HG03097 (cell line): ENCODE measurements at regions not wholly inside any gene's neighbourhood (a gene's known extent, or its start where the extent isn't known, plus 50 kb on each side); places are given as distances from the start of the nearest gene placed in this dataset.

Experiments used
- ATAC-seq: cut with Tn5 transposase; IDR thresholded peaks from one replicate; pipeline ENCODE4 v1.9.1; 2021; ENCODE audit not compliant: unreplicated experiment, low FRiP score

- ATAC-seq, result no peak
Observed at GRCh38 chr12:98369581-98369980, 145.8 kb upstream of the TMPO start.

GRCh38 chr12:98370976-98371375, 144.4 kb upstream of the TMPO start:
- ATAC-seq, result no peak

- ATAC-seq, result no peak
Observed at GRCh38 chr12:98371419-98371818, 144.0 kb upstream of the TMPO start.

GRCh38 chr12:98372340-98373024, 142.9 kb upstream of the TMPO start:
- ATAC-seq, result no peak

- ATAC-seq, result peak; percentile 66
Observed at GRCh38 chr12:98373025-98373554, 142.3 kb upstream of the TMPO start.

GRCh38 chr12:98374007-98374406, 141.4 kb upstream of the TMPO start:
- ATAC-seq, result no peak

- no peak for ATAC-seq
Observed at GRCh38 chr12:98379106-98379505, 136.3 kb upstream of the TMPO start.

GRCh38 chr12:98385641-98386040, 129.7 kb upstream of the TMPO start:
- no peak for ATAC-seq

- ATAC-seq, result no peak
Observed at GRCh38 chr12:98387444-98387843, 127.9 kb upstream of the TMPO start.

GRCh38 chr12:98388126-98388525, 127.3 kb upstream of the TMPO start:
- ATAC-seq, result no peak

- ATAC-seq, result no peak
Observed at GRCh38 chr12:98389593-98389992, 125.8 kb upstream of the TMPO start.

GRCh38 chr12:98397323-98398105, 117.9 kb upstream of the TMPO start:
- ATAC-seq, result peak; percentile 85

GRCh38 chr12:98399532-98399931, 115.9 kb upstream of the TMPO start:
- ATAC-seq, result peak; percentile 29

- peak; percentile 40 for ATAC-seq
Observed at GRCh38 chr12:98401427-98401826, 114.0 kb upstream of the TMPO start.

- ATAC-seq, result no peak
Observed at GRCh38 chr12:98402091-98402490, 113.3 kb upstream of the TMPO start.

GRCh38 chr12:98402671-98403070, 112.7 kb upstream of the TMPO start:
- no peak for ATAC-seq

- ATAC-seq, result no peak
Observed at GRCh38 chr12:98403385-98403784, 112.0 kb upstream of the TMPO start.

- no peak for ATAC-seq
Observed at GRCh38 chr12:98403936-98404335, 111.5 kb upstream of the TMPO start.

GRCh38 chr12:98405805-98406366, 109.5 kb upstream of the TMPO start:
- no peak for ATAC-seq

- ATAC-seq, result no peak
Observed at GRCh38 chr12:98406378-98406777, 109.0 kb upstream of the TMPO start.

GRCh38 chr12:98408681-98409080, 106.7 kb upstream of the TMPO start:
- no peak for ATAC-seq

- ATAC-seq, result no peak
Observed at GRCh38 chr12:98409548-98409947, 105.8 kb upstream of the TMPO start.
